HAP-1 (cell line): ENCODE measurements at regions not wholly inside any gene's neighbourhood (a gene's known extent, or its start where the extent isn't known, plus 50 kb on each side); places are given as distances from the start of the nearest gene placed in this dataset.
"Not testable (repeated sequence)": the region's sequence is repeated elsewhere in the genome, so short reads cannot be mapped to it uniquely, and the experiment has no call there.

Experiments used
- DNase-seq, 2 experiments: peaks; one replicate each; pipeline ENCODE4 v3.0.0-alpha.2; 2016 to 2020; ENCODE audit warnings: low spot score in 2 of 2
- H3K27me3 ChIP-seq: fragments of 250-450 bp; sonication (Bioruptor Pico); 2 replicates; pipeline ENCODE4 v1.5.1; 2020; ENCODE audit warnings: low read depth, mild to moderate bottlenecking, moderate library complexity
- H3K36me3 ChIP-seq: fragments of 250-450 bp; sonication (Bioruptor Pico); replicated peaks from 2 replicates; pipeline ENCODE4 v1.5.1; 2020; ENCODE audit warnings: mild to moderate bottlenecking
- H3K4me1 ChIP-seq: fragments of 250-450 bp; sonication (Bioruptor Pico); 2 replicates; pipeline ENCODE4 v1.5.1; 2020; ENCODE audit warnings: mild to moderate bottlenecking
- H3K4me3 ChIP-seq: fragments of 250-450 bp; sonication (Bioruptor Pico); 2 replicates; pipeline ENCODE4 v1.5.1; 2020; ENCODE audit warnings: mild to moderate bottlenecking, moderate library complexity
- H3K9me3 ChIP-seq: fragments of 250-450 bp; sonication (Bioruptor Pico); 2 replicates; pipeline ENCODE4 v1.5.1; 2020; ENCODE audit warnings: mild to moderate bottlenecking, moderate library complexity
- in situ Hi-C: fragments of 300-500 bp; cut with MboI; formaldehyde crosslinking; loops from 3 replicates; pipeline ENCODE4 v1.14.3; 2020; ENCODE audit warnings: low sequenced_read_pairs, inconsistent platforms, mixed read lengths

GRCh38 chr1:8164670-8165069 lies 138.6 kb upstream of the ERRFI1 start:
- Histone ChIP-seq H3K4me3 (no peak overlapping the region), H3K27me3 (no peaks in the 10 kb centered on the region), H3K36me3 (no peaks in the 10 kb centered on the region), H3K4me1 (0 out of 2 replicates have a peak, but pooled peaks cover 4% of the 10 kb centered on the region), H3K9me3 (no peaks in the 10 kb centered on the region)
- in situ Hi-C loops = no loop called here
- no peak for DNase-seq

DNA sequence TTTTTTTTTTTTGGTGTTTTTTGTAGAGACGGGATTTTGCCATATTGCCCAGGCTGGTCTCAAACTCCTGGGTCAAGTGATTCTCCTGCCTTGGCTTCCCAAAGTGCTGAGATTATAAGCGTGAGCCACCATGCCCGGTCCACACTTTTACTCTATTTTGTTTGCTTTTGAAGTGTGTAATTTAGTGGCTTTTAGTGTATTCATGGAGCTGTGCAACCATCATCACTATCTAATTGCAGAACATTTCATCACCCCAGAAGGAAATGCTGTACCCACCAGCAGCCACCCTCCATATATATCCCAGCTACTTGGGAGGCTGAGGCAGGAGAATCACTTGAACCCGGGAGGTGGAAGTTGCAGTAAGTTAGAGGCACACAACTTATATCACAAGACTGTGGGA lies 136.9 kb upstream of the ERRFI1 start:
- Histone ChIP-seq H3K36me3 (no peaks in the 10 kb centered on the region), H3K4me1 (no peaks in the 10 kb centered on the region), H3K9me3 (no peaks in the 10 kb centered on the region), H3K4me3 (no peak overlapping the region), H3K27me3 (no peaks in the 10 kb centered on the region)
- DNase-seq = no peak
- in situ Hi-C loops = no loop called here

- in situ Hi-C loops = no loop called here
- no peak for DNase-seq
- H3K4me1 ChIP-seq = no peaks in the 10 kb centered on the region
- no peaks in the 10 kb centered on the region for H3K36me3 ChIP-seq
- H3K9me3 ChIP-seq = no peaks in the 10 kb centered on the region
- H3K4me3 ChIP-seq = no peak overlapping the region
- H3K27me3 ChIP-seq = no peaks in the 10 kb centered on the region
Measured at GRCh38 chr1:8162168-8162567, 136.1 kb upstream of the ERRFI1 start.

DNA sequence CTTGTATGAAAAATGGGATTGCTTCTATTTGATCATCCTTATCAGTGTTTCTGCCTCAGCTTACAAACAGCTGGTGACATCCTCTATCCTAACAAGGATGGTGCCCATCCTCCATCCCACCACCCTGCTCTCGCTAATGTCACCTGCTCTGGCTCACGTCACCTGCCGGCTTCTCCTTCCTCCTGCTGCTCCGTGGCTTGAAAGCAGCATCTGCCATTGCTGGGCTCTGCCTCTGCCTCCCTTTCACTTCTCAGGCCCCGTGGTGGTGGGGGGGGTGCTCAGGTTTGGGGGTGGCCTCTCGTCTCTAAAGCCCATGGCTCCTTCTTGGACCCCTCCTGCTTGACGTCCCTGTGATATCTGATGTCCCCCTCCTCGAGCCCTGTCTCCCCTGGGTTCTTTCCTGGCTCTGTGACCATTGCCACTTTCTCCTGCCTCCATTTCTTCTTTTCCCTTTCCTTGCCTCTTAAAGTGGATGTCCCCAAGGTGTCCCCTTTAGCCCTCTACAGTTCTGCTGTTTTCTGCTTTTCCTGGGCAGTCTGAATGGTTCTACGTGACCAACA lies 135.5 kb upstream of the ERRFI1 start:
- H3K4me1 ChIP-seq = no peaks in the 10 kb centered on the region
- no peaks in the 10 kb centered on the region for H3K27me3 ChIP-seq
- no peak overlapping the region for H3K4me3 ChIP-seq
- H3K9me3 ChIP-seq = no peaks in the 10 kb centered on the region
- DNase-seq = peak in 1 of 2 experiments; percentile 99
- H3K36me3 ChIP-seq = no peaks in the 10 kb centered on the region
- in situ Hi-C loops = no loop called here

- in situ Hi-C loops = no loop called here
- H3K4me3 ChIP-seq = no peak overlapping the region
- H3K9me3 ChIP-seq = no peaks in the 10 kb centered on the region
- H3K36me3 ChIP-seq = no peaks in the 10 kb centered on the region
- H3K4me1 ChIP-seq = peaks cover 12% of the 10 kb centered on the region
- H3K27me3 ChIP-seq = no peaks in the 10 kb centered on the region
- DNase-seq = no peak
Measured at GRCh38 chr1:8159470-8160024, 133.4 kb upstream of the ERRFI1 start.

GRCh38 chr1:8158995-8159394 lies 132.9 kb upstream of the ERRFI1 start:
- in situ Hi-C loops = no loop called here
- H3K27me3 ChIP-seq = no peaks in the 10 kb centered on the region
- no peak overlapping the region for H3K4me3 ChIP-seq
- DNase-seq = no peak
- H3K9me3 ChIP-seq = no peaks in the 10 kb centered on the region
- no peaks in the 10 kb centered on the region for H3K36me3 ChIP-seq
- peaks cover 12% of the 10 kb centered on the region for H3K4me1 ChIP-seq

GRCh38 chr1:8157765-8158164 lies 131.7 kb upstream of the ERRFI1 start:
- Histone ChIP-seq H3K36me3 (no peaks in the 10 kb centered on the region), H3K27me3 (no peaks in the 10 kb centered on the region), H3K4me1 (peaks cover 12% of the 10 kb centered on the region), H3K9me3 (no peaks in the 10 kb centered on the region), H3K4me3 (no peak overlapping the region)
- in situ Hi-C loops = no loop called here
- no peak for DNase-seq

GRCh38 chr1:8155528-8156186 lies 129.5 kb upstream of the ERRFI1 start:
- peak; percentile 61 to 75 for DNase-seq
- in situ Hi-C loops = no loop called here
- Histone ChIP-seq H3K4me3 (no peak overlapping the region), H3K4me1 (peaks cover 12% of the 10 kb centered on the region), H3K27me3 (no peaks in the 10 kb centered on the region), H3K36me3 (no peaks in the 10 kb centered on the region), H3K9me3 (no peaks in the 10 kb centered on the region)

GRCh38 chr1:8154621-8155052 lies 128.5 kb upstream of the ERRFI1 start:
- Histone ChIP-seq H3K36me3 (no peaks in the 10 kb centered on the region), H3K4me1 (peaks cover 12% of the 10 kb centered on the region), H3K4me3 (no peak overlapping the region), H3K27me3 (no peaks in the 10 kb centered on the region), H3K9me3 (no peaks in the 10 kb centered on the region)
- DNase-seq = peak; percentile 72 to 75
- in situ Hi-C loops = no loop called here

DNA sequence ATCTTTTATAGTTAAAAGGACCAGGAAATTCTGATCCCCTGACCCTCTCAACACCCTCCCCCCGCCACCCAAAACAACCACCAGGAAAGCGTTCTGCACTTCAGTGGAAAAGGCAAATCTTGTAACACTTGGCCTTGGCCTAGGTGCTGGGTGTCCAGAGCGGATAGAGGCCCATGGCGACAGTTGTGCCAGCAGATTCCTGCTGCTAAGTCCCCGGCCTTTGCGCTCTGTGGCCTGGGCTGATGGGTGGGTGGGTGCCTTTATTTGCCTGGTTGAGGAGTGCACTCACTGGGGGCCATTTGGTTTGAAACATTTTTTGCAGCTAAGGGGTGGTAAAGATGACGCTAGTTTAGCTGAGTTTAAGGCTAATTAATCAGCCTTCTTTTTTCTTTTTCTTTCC lies 127.9 kb upstream of the ERRFI1 start:
- DNase-seq = no peak
- in situ Hi-C loops = no loop called here

DNA sequence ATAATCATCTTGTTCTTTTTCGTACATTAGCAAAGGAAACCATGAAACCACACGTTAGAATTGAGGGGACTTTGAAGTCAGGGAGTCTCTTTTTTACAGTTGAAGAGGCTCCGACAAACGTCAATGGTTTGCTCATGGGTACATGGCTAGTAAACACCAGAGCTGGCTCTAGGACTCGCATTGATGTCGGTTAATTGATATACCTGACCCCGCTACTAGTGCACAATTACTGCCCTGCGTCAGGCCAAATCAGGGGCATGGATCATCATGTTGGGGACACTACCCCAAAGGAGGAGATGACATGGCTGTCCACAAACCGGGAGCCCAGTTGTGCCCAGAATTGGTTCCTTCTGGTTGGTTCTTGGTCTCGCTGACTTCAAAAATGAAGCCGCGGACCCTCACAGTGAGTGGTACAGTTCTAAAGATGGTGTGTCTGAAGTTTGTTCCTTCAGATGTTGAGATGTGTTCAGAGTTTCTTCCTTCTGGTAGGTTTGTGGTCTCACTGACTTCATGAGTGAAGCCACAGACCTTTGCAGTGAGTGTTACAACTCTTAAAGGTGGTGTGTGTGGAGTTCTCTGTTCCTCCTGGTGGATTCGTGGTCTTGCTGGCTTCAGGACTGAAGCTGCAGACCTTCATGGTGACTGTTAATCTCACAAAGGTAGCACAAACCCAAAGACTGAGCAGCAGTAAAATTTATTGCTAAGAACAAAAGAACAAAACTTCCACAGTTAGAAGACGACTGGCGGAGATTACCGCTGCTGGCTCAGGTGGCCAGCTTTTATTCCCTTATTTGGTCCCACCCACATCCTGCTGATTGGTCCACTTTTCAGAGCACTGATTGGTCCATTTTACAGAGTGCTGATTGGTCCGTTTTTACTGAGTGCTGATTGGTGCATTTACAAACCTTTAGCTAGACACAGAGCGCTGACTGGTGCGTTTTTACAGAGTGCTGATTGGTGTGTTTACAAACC lies 126.9 kb upstream of the ERRFI1 start:
- Histone ChIP-seq H3K4me3 (no peak overlapping the region), H3K9me3 (no peaks in the 10 kb centered on the region), H3K4me1 (peaks cover 12% of the 10 kb centered on the region), H3K36me3 (no peaks in the 10 kb centered on the region), H3K27me3 (no peaks in the 10 kb centered on the region)
- peak in 1 of 2 experiments; percentile 15 for DNase-seq
- in situ Hi-C loops = no loop called here

More for the DNA sequence above, 127.9 kb upstream of the ERRFI1 start:
- Histone ChIP-seq H3K4me1 (peaks cover 12% of the 10 kb centered on the region), H3K27me3 (no peaks in the 10 kb centered on the region), H3K9me3 (no peaks in the 10 kb centered on the region), H3K4me3 (no peak overlapping the region), H3K36me3 (no peaks in the 10 kb centered on the region)

DNA sequence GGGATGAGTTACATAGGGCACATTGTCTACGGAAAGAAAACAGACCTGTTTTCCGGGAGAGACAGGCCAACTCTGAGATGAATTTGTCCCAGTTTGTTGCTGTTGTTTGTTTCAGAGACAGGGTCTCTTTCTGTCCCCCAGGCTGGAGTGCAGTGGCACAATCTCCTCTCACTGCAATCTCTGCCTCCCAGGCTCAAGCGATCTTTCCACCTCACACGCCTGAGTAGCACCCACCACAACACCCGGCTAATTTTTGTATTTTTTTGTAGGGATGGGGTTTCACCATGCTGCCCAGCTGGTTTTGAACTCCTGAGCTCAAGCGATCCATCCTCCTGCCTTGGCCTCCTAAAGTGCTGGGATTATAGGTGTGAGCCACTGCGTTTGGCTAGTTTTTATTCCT lies 125.5 kb upstream of the ERRFI1 start:
- Histone ChIP-seq H3K4me1 (peaks cover 12% of the 10 kb centered on the region), H3K36me3 (no peaks in the 10 kb centered on the region), H3K27me3 (no peaks in the 10 kb centered on the region), H3K4me3 (no peak overlapping the region), H3K9me3 (no peaks in the 10 kb centered on the region)
- DNase-seq = no peak
- in situ Hi-C loops = no loop called here

DNA sequence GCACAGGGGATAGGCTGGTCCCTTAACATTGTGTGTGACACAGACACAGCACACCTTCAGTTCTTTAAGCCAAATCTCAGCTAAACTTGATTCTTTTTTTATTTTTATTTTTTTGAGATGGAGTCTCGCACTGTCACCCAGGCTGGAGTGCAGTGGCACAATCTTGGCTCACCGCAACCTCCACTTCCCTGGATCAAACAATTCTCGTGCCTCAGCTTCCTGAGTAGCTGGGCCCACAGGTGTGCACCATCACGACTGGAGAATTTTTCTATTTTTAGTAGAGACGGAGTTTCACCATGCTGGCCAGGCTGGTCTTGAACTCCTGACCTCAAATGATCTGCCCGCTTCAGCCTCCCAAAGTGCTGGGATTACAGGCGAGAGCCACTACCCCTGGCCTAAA lies 123.6 kb upstream of the ERRFI1 start:
- in situ Hi-C loops = not testable (repeated sequence)

GRCh38 chr1:8147956-8148355 lies 121.8 kb upstream of the ERRFI1 start:
- H3K4me1 ChIP-seq = no peaks in the 10 kb centered on the region
- no peaks in the 10 kb centered on the region for H3K9me3 ChIP-seq
- H3K27me3 ChIP-seq = no peaks in the 10 kb centered on the region
- H3K4me3 ChIP-seq = no peak overlapping the region
- DNase-seq = no peak
- H3K36me3 ChIP-seq = no peaks in the 10 kb centered on the region
- in situ Hi-C loops = no loop called here

More for the DNA sequence above, 123.6 kb upstream of the ERRFI1 start:
- not testable (repeated sequence) for H3K4me3 ChIP-seq, DNase-seq, H3K4me1 ChIP-seq, H3K9me3 ChIP-seq, H3K27me3 ChIP-seq, H3K36me3 ChIP-seq
